GM23338 (cell line): ENCODE measurements at regions not wholly inside any gene's neighbourhood (a gene's known extent, or its start where the extent isn't known, plus 50 kb on each side); places are given as distances from the start of the nearest gene placed in this dataset.

Experiments
- CREB1 ChIP-seq: fragments of 250-450 bp; sonication (Bioruptor Pico); IDR thresholded peaks from 2 replicates; pipeline ENCODE4 v1.5.0; 2020; ENCODE audit warnings: low read depth, mild to moderate bottlenecking, moderate library complexity
- EZH2phosphoT487 ChIP-seq: fragments of 200-600 bp; sonication (generic); IDR thresholded peaks from one replicate; pipeline ENCODE4 v1.8.1; 2018; ENCODE audit warnings: antibody characterized with exemption; ENCODE audit not compliant: unreplicated experiment
- JUNB ChIP-seq: IDR thresholded peaks from one replicate; pipeline ENCODE4 v1.6.1; 2016; ENCODE audit warnings: antibody characterized with exemption; ENCODE audit not compliant: unreplicated experiment
- NANOG ChIP-seq: IDR thresholded peaks from 2 replicates; pipeline ENCODE4 v1.6.1; 2016; ENCODE audit warnings: antibody characterized with exemption, borderline replicate concordance
- POLR2AphosphoS5 ChIP-seq: IDR thresholded peaks from 2 replicates; pipeline ENCODE4 v1.6.1; 2016; ENCODE audit warnings: antibody characterized with exemption, low read depth
- STAT1 ChIP-seq: IDR thresholded peaks from one replicate; pipeline ENCODE4 v1.6.1; 2016; ENCODE audit warnings: antibody characterized with exemption; ENCODE audit not compliant: unreplicated experiment
- ZNF114 ChIP-seq: fragments of 250-450 bp; sonication (Bioruptor Pico); IDR thresholded peaks from 2 replicates; pipeline ENCODE4 v1.5.0; 2020; ENCODE audit warnings: mild to moderate bottlenecking, moderate library complexity
- ZNF331 ChIP-seq: fragments of 250-450 bp; sonication (Bioruptor Pico); IDR thresholded peaks from 2 replicates; pipeline ENCODE4 v1.5.0; 2020; ENCODE audit warnings: low read depth, mild to moderate bottlenecking, moderate library complexity
- ZNF462 ChIP-seq: fragments of 250-450 bp; sonication (Bioruptor Pico); IDR thresholded peaks from 2 replicates; pipeline ENCODE4 v1.5.0; 2020; ENCODE audit warnings: mild to moderate bottlenecking, moderate library complexity
- TF ChIP-seq, protein P1 (sequence below), 2 experiments: fragments of 200-600 bp in 1 of 2; sonication (generic) in 1 of 2; conservative IDR thresholded peaks; 2 replicates each; pipeline versions ENCODE4 v1.5.1 to v1.6.1; 2016 to 2017; ENCODE audit warnings: antibody characterized with exemption in 2 of 2, low read depth in 2 of 2, mild to moderate bottlenecking in 2 of 2, moderate library complexity in 1 of 2

GRCh38 chr2:236747925-236748324 lies 178.3 kb downstream of the ACKR3 start (continued):
- TF ChIP-seq ZNF462 (CRISPR knock-in tag) (no peak), NANOG (no peak), EZH2phosphoT487 (no peak), ZNF331 (CRISPR knock-in tag) (no peak), POLR2AphosphoS5 (no peak), JUNB (no peak), CREB1 (CRISPR knock-in tag) (no peak), STAT1 (no peak), ZNF114 (CRISPR knock-in tag) (no peak)
- TF ChIP-seq, protein P1, sequence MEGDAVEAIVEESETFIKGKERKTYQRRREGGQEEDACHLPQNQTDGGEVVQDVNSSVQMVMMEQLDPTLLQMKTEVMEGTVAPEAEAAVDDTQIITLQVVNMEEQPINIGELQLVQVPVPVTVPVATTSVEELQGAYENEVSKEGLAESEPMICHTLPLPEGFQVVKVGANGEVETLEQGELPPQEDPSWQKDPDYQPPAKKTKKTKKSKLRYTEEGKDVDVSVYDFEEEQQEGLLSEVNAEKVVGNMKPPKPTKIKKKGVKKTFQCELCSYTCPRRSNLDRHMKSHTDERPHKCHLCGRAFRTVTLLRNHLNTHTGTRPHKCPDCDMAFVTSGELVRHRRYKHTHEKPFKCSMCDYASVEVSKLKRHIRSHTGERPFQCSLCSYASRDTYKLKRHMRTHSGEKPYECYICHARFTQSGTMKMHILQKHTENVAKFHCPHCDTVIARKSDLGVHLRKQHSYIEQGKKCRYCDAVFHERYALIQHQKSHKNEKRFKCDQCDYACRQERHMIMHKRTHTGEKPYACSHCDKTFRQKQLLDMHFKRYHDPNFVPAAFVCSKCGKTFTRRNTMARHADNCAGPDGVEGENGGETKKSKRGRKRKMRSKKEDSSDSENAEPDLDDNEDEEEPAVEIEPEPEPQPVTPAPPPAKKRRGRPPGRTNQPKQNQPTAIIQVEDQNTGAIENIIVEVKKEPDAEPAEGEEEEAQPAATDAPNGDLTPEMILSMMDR (conservative IDR thresholded peaks at IDR 0.05; ENCODE audit: low read depth in 2 of 2) = no peak
